ENCODE measurements at regions not wholly inside any gene's neighbourhood (a gene's known extent, or its start where the extent isn't known, plus 50 kb on each side); places are given as distances from the start of the nearest gene placed in this dataset.

GRCh38 chr6:155599160-155599559, 143.5 kb upstream of the NOX3 start:
- DNase-seq (ENCODE audit: low read depth in 2 of 2), result no peak

- no peak for DNase-seq (ENCODE audit: low read depth in 2 of 2)
Measured at GRCh38 chr6:155595284-155595683, 139.6 kb upstream of the NOX3 start.

GRCh38 chr6:155591741-155592140, 136.1 kb upstream of the NOX3 start:
- DNase-seq (ENCODE audit: low read depth in 2 of 2), result no peak

GRCh38 chr6:155589190-155589589, 133.6 kb upstream of the NOX3 start:
- no peak for DNase-seq (ENCODE audit: low read depth in 2 of 2)

GRCh38 chr6:155587817-155588216, 132.2 kb upstream of the NOX3 start:
- no peak for DNase-seq (ENCODE audit: low read depth in 2 of 2)

GRCh38 chr6:155586090-155586489, 130.5 kb upstream of the NOX3 start:
- DNase-seq (ENCODE audit: low read depth in 2 of 2), result no peak

GRCh38 chr6:155584006-155584405, 128.4 kb upstream of the NOX3 start:
- DNase-seq (ENCODE audit: low read depth in 2 of 2), result no peak

GRCh38 chr6:155582016-155582991, 126.7 kb upstream of the NOX3 start:
- no peak for DNase-seq (ENCODE audit: low read depth in 2 of 2)

GRCh38 chr6:155580904-155581303, 125.3 kb upstream of the NOX3 start:
- no peak for DNase-seq (ENCODE audit: low read depth in 2 of 2)

GRCh38 chr6:155578251-155578650, 122.6 kb upstream of the NOX3 start:
- no peak for DNase-seq (ENCODE audit: low read depth in 2 of 2)

GRCh38 chr6:155561966-155562364, 106.3 kb upstream of the NOX3 start:
- DNase-seq (ENCODE audit: low read depth in 2 of 2), result no peak

GRCh38 chr6:155561257-155561965, 105.8 kb upstream of the NOX3 start:
- DNase-seq (ENCODE audit: low read depth in 2 of 2), result no peak

- no peak for DNase-seq (ENCODE audit: low read depth in 2 of 2)
Measured at GRCh38 chr6:155549928-155550327, 94.3 kb upstream of the NOX3 start.

GRCh38 chr6:155549028-155549798, 93.6 kb upstream of the NOX3 start:
- no peak for DNase-seq (ENCODE audit: low read depth in 2 of 2)

- no peak for DNase-seq (ENCODE audit: low read depth in 2 of 2)
Measured at GRCh38 chr6:155548576-155548975, 92.9 kb upstream of the NOX3 start.

GRCh38 chr6:155544677-155545076, 89.0 kb upstream of the NOX3 start:
- no peak for DNase-seq (ENCODE audit: low read depth in 2 of 2)

GRCh38 chr6:155543166-155543847, 87.7 kb upstream of the NOX3 start:
- DNase-seq (ENCODE audit: low read depth in 2 of 2), result no peak

GRCh38 chr6:155542036-155542435, 86.4 kb upstream of the NOX3 start:
- no peak for DNase-seq (ENCODE audit: low read depth in 2 of 2)

GRCh38 chr6:155538708-155539390, 83.2 kb upstream of the NOX3 start:
- no peak for DNase-seq (ENCODE audit: low read depth in 2 of 2)

- no peak for DNase-seq (ENCODE audit: low read depth in 2 of 2)
Measured at GRCh38 chr6:155534678-155535077, 79.0 kb upstream of the NOX3 start.

GRCh38 chr6:155530219-155530834, 74.7 kb upstream of the NOX3 start:
- no peak for DNase-seq (ENCODE audit: low read depth in 2 of 2)
